ENCODE measurements at regions not wholly inside any gene's neighbourhood (a gene's known extent, or its start where the extent isn't known, plus 50 kb on each side); places are given as distances from the start of the nearest gene placed in this dataset.
A peak's percentile ranks its signal among the peaks of the same experiment; 100 is the strongest.

DNA sequence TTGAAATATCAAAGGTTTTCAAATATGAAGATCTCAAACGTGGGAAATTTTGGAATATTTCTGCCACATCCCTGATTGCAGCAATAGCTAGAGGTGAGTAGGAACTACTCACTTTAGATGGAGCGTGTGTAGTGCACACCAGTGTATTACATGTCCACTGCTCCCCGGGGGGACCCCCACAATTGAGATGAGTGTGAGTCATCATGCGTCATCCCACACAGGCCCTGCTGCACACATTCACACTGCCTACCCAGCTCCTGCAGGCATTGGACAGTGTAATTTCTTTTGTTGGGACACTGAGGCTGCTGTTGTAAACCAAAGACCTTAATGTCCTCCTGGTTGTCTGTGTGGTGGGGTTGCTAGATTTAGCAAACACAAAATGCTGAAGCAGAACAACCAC lies 280.0 kb downstream of the GAS1 start:
- Histone ChIP-seq H3K27ac (ENCODE audit: insufficient read depth, low read length) (no peak overlapping the region), H4K5ac (ENCODE audit: low read depth, low read length) (no peak overlapping the region), H2BK15ac (ENCODE audit: low read depth, low read length) (no peak overlapping the region), H2AK9ac (replicated peaks; ENCODE audit: low read depth, low read length, poor library complexity) (no peak overlapping the region), H3K4ac (ENCODE audit: low read depth, low read length) (no peak overlapping the region), H2AFZ (replicated peaks; ENCODE audit: low read length, poor library complexity) (no peak overlapping the region), H3K36me3 (ENCODE audit: control insufficient read depth, insufficient read depth, low read length) (no peaks in the 10 kb centered on the region), H3K4me3 (ENCODE audit: insufficient read depth, low read depth, low read length) (no peak overlapping the region), H3K4me1 (ENCODE audit: control insufficient read depth, insufficient read depth, low read length) (peaks cover 4% of the 10 kb centered on the region), H3K14ac (replicated peaks; ENCODE audit: low read depth, low read length) (no peak overlapping the region), H4K20me1 (ENCODE audit: insufficient read depth, low read length) (no peaks in the 10 kb centered on the region), H2BK20ac (ENCODE audit: low read depth, low read length) (no peak overlapping the region), H3K9me1 (ENCODE audit: insufficient read depth, low read length) (no peaks in the 10 kb centered on the region), H3K79me1 (ENCODE audit: low read depth in 1 of 2, low read length in 2 of 2) (no peaks in the 10 kb centered on the region), H2BK5ac (ENCODE audit: low read depth, low read length, poor library complexity, severe bottlenecking) (no peak overlapping the region), H3K4me2 (ENCODE audit: low read depth, low read length) (no peak overlapping the region), H3K18ac (ENCODE audit: low read depth, low read length) (no peak overlapping the region), H2BK120ac (ENCODE audit: low read depth, low read length) (no peak overlapping the region), H4K8ac (ENCODE audit: low read depth in 2 of 2, low read length in 2 of 2) (no peak overlapping the region), H3K56ac (ENCODE audit: extremely low read depth, insufficient read depth, low read length) (no peak overlapping the region), H3K23ac (ENCODE audit: low read depth, low read length) (no peak overlapping the region), H3K27me3 (ENCODE audit: control insufficient read depth, insufficient read depth, low read length) (no peaks in the 10 kb centered on the region), H3K9ac (ENCODE audit: low read depth, low read length) (no peak overlapping the region), H2AK5ac (ENCODE audit: low read depth, low read length) (no peak overlapping the region), H4K91ac (ENCODE audit: insufficient read depth, low read depth, low read length) (no peak overlapping the region), H3K9me3 (ENCODE audit: control insufficient read depth, insufficient read depth, low read length) (0 out of 2 replicates have a peak, but pooled peaks cover 2% of the 10 kb centered on the region)
- DNase-seq, result peak; percentile 74
- peak; percentile 40; the same call in 1 of the 2 replicates for ATAC-seq (ENCODE audit: low read depth)
- intact Hi-C loops (cut with micrococcal nuclease) (no loop called here), in situ Hi-C loops (cut with MboI; ENCODE audit: low sequenced_read_pairs) (no loop called here), dilution Hi-C loops (cut with HindIII; ENCODE audit: low sequenced_read_pairs, unreplicated experiment) (no loop called here)
- POLR2A ChIA-PET (ENCODE audit: unreplicated experiment), result no interaction called here
- CTCF ChIA-PET, result no interaction called here
- TF ChIP-seq BHLHE40 (IDR thresholded peaks at IDR 0.05; ENCODE audit: low read depth, low read length) (no peak), FOS (IDR thresholded peaks at IDR 0.05; ENCODE audit: low read depth, low read length) (peak; percentile 55; the same call in 1 of the 2 replicates), CEBPB (IDR thresholded peaks at IDR 0.05; ENCODE audit: low read depth, low read length) (peak; percentile 6; the same call in 1 of the 2 replicates)
- no CpG with 5 or more reads among the region's 4 CpGs for WGBS, 2 experiments (ENCODE audit: extremely low coverage in 2 of 2, insufficient read length in 1 of 2)
- no TSS peak for BruUV-seq (replicated peaks)
